MG63 (cell line): ENCODE measurements at regions not wholly inside any gene's neighbourhood (a gene's known extent, or its start where the extent isn't known, plus 50 kb on each side); places are given as distances from the start of the nearest gene placed in this dataset.
A peak's percentile ranks its signal among the peaks of the same experiment; 100 is the strongest.

Experiments used
- DNase-seq: peaks from one replicate; pipeline ENCODE4 v3.0.0-alpha.2; 2020
- H3K27me3 ChIP-seq: fragments of 250-450 bp; sonication (Bioruptor Pico); 2 replicates; pipeline ENCODE4 v1.5.1; 2020; ENCODE audit warnings: mild to moderate bottlenecking, moderate library complexity
- H3K36me3 ChIP-seq: fragments of 250-450 bp; sonication (Bioruptor Pico); 2 replicates; pipeline ENCODE4 v1.5.1; 2020; ENCODE audit warnings: mild to moderate bottlenecking, moderate library complexity
- H3K4me3 ChIP-seq: fragments of 250-450 bp; sonication (Bioruptor Pico); 2 replicates; pipeline ENCODE4 v1.5.1; 2020; ENCODE audit warnings: mild to moderate bottlenecking, moderate library complexity
- H3K9me3 ChIP-seq: fragments of 250-450 bp; sonication (Bioruptor Pico); 2 replicates; pipeline ENCODE4 v1.5.1; 2020; ENCODE audit warnings: mild to moderate bottlenecking, moderate library complexity

DNA sequence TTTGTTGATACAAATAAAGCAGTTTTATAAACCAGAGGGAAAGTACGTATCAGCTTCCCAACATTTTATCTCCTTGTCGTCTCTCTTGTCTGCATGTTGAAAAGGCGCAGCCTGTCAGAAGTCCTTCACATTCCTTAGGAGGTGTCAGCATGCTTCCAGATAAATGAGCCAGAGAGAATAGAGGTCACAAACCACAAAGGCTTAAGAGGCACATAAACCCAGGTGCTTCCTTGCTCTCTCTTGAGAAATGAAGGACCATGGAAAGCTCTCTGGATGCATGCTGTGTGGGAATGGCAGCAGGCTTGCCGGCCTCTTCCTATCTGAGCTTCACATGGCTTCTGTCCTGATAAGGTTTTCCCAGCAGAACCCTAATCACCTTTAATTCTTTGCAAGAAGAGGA, 448.5 kb downstream of the XPNPEP1 start:
- no peaks in the 10 kb centered on the region for H3K9me3 ChIP-seq
- H3K27me3 ChIP-seq = no peaks in the 10 kb centered on the region
- no peaks in the 10 kb centered on the region for H3K36me3 ChIP-seq
- DNase-seq = no peak
- H3K4me3 ChIP-seq = no peak overlapping the region

- DNase-seq = no peak
- Histone ChIP-seq H3K4me3 (no peak overlapping the region), H3K36me3 (no peaks in the 10 kb centered on the region), H3K27me3 (no peaks in the 10 kb centered on the region), H3K9me3 (no peaks in the 10 kb centered on the region)
Measured at GRCh38 chr10:109474261-109474660, 449.1 kb downstream of the XPNPEP1 start.

- Histone ChIP-seq H3K4me3 (no peak overlapping the region), H3K27me3 (no peaks in the 10 kb centered on the region), H3K9me3 (no peaks in the 10 kb centered on the region), H3K36me3 (no peaks in the 10 kb centered on the region)
- DNase-seq = no peak
Measured at GRCh38 chr10:109467551-109467950, 455.8 kb downstream of the XPNPEP1 start.

DNA sequence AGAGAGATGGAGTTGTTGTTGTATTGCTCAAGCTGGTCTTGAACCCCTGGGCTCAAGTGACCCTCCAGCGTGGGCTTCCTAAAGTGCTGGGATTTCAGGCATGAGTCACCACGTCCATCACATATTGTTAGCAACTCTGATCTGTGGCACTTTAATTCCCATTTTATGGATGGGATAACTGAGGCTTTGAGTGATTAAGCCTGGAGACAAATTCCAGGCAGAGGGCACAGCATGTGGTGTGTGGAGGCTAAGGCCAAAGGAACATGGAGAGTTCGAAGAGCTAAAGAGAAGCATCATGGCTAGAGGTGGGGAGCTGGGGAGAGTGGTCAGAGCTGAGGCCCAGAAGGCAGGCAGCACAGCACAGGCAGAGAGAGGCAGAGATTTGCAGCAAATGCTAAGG, 458.4 kb downstream of the XPNPEP1 start:
- H3K36me3 ChIP-seq = no peaks in the 10 kb centered on the region
- no peaks in the 10 kb centered on the region for H3K27me3 ChIP-seq
- H3K4me3 ChIP-seq = no peak overlapping the region
- no peaks in the 10 kb centered on the region for H3K9me3 ChIP-seq
- DNase-seq = no peak

DNA sequence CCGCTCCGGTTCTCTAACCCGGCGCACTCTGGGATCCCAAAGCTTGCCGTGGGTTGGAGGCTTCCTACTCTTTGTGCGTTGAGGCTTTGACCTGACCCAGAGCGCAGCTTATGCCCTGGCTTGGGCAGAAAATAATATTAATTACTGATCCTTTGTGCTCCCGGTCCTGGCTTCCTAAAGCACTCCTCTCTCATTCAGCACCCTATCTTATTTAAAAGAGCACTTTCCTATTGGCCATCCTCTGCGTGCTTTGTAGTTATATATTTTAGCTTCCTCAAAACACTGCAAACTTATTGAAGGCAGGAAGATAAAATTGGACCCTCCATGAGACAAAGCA, 466.0 kb downstream of the XPNPEP1 start:
- H3K36me3 ChIP-seq = no peaks in the 10 kb centered on the region
- no peak overlapping the region for H3K4me3 ChIP-seq
- peaks cover 14% of the 10 kb centered on the region for H3K27me3 ChIP-seq
- H3K9me3 ChIP-seq = no peaks in the 10 kb centered on the region
- no peak for DNase-seq

DNA sequence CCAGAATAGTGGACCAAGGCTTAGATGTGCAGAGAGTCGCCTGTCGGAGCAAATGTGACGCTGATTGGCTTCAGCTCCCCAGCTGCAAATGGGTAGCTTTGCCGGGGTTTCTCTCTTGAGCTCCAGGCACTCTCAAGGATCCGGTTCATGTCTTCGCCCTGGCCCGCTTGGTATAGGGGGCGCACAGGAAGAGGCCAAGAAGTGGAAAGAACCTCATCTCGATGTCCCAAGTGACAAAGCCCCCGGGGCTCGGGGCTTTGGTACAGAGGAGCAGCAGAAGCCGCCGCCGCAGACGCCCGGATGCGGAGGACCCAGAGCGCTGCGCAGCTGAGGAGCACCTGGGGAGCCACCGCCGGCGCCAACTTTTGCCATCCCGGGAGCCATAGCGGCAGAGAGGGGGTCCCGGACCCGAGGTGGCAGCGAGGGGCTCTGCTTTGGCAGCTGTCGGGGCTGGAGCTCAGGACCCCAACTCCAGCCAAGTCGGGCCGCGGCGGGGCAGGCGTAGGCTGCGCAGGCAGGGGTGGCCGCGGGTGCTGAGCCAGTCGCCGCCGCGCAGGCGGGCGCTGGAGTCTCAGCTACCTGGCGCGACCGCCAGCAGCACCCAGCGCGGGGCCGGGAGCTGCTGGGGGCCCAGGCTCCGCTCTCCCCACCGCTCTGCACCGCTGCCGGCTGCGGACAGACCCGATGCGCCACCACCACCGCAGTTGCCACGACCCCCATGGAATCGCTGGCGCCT, 466.6 kb downstream of the XPNPEP1 start:
- peak; percentile 0 for DNase-seq
- Histone ChIP-seq H3K4me3 (no peak overlapping the region), H3K27me3 (peaks cover 14% of the 10 kb centered on the region), H3K9me3 (no peaks in the 10 kb centered on the region), H3K36me3 (no peaks in the 10 kb centered on the region)

DNA sequence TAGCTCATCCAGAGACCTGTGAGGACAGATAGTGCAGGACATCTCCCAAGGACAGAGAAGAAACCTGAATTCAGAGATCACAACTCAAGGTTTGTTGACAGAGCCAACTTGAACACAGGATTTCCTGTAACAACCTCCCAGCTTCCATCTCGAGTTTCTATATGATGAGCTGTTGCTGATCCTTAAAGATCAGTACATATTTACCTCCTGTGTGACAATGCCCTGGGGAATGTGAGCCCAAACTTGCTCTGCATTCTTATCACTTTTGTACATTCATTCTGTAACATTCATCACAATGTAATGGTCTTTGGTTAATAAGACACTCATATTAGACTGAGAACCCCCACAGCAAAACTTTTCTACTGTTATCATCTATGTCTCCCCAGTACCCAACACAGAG, 468.6 kb downstream of the XPNPEP1 start:
- Histone ChIP-seq H3K36me3 (no peaks in the 10 kb centered on the region), H3K4me3 (no peak overlapping the region), H3K9me3 (no peaks in the 10 kb centered on the region), H3K27me3 (peaks cover 14% of the 10 kb centered on the region)
- DNase-seq = no peak

DNA sequence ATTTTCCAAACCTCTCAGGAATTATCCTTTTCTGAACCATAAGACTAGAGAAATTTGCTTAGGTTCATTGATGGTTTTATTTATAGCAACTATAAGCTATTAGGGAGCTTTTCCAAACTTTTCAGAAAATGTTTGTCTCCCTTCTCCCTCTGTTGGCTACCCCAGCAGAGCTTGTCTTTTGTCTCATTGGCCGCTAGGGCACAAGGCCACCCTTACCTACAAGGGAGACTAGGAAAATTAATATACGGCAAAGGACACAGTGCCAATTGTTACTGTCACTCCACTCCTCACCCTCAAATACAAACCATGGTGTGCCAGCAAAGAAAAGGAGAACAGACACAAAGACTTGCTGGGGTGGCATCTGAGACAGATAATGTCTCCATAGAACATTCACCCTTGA, 471.4 kb downstream of the XPNPEP1 start:
- H3K4me3 ChIP-seq = no peak overlapping the region
- DNase-seq = no peak
- peaks cover 11% of the 10 kb centered on the region for H3K27me3 ChIP-seq

GRCh38 chr10:109450702-109451101, 472.6 kb downstream of the XPNPEP1 start:
- no peak overlapping the region for H3K4me3 ChIP-seq
- DNase-seq = no peak
- H3K9me3 ChIP-seq = no peaks in the 10 kb centered on the region
- H3K36me3 ChIP-seq = no peaks in the 10 kb centered on the region
- peaks cover 5% of the 10 kb centered on the region; the same call in 1 of the 2 replicates for H3K27me3 ChIP-seq

More for the DNA sequence above, 471.4 kb downstream of the XPNPEP1 start:
- Histone ChIP-seq H3K36me3 (no peaks in the 10 kb centered on the region), H3K9me3 (no peaks in the 10 kb centered on the region)

DNA sequence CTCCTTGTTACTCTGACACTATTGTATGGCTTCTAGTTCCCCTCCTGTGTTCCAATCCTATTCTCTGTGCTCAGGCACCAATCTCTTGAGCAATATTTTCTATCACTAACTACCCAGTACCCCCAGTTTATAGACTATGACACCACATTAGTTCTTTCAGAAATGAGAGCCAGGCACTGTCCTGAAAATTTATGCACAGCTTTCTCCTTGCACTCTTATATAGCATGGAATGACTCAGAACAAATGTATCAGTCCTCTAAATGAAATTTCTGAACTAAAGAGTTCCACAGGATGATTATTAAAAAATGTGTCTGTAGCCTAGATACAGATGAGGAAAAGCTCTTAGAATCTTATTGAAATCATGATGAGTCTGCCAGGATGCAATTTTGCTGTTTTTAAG, 489.9 kb downstream of the XPNPEP1 start:
- Histone ChIP-seq H3K36me3 (no peaks in the 10 kb centered on the region), H3K4me3 (no peak overlapping the region), H3K27me3 (no peaks in the 10 kb centered on the region), H3K9me3 (no peaks in the 10 kb centered on the region)
- DNase-seq = no peak

DNA sequence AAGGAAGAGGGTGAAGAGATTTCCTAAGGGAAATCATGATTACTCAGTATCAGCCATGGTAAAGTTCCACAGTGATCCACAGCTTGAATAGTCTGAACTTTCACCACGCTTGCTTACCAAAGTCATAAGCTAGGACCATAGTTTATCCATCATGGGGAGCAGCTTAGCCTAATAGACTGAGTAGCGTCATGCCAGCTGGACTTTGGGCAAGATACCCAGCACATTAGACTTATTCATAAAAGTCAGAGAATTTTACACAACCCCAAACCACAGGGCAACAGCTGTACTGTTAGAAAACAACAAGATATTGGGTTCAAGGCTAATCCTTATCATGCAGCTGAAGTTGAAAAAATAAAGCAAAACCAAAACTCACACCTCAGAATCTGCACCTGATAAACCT, 491.0 kb downstream of the XPNPEP1 start:
- no peak for DNase-seq

GRCh38 chr10:109430799-109431198, 492.5 kb downstream of the XPNPEP1 start:
- DNase-seq = no peak
- Histone ChIP-seq H3K9me3 (no peaks in the 10 kb centered on the region), H3K27me3 (no peaks in the 10 kb centered on the region), H3K4me3 (no peak overlapping the region), H3K36me3 (no peaks in the 10 kb centered on the region)

More for the DNA sequence above, 491.0 kb downstream of the XPNPEP1 start:
- Histone ChIP-seq H3K4me3 (no peak overlapping the region), H3K27me3 (no peaks in the 10 kb centered on the region), H3K36me3 (no peaks in the 10 kb centered on the region), H3K9me3 (no peaks in the 10 kb centered on the region)

- no peaks in the 10 kb centered on the region for H3K36me3 ChIP-seq
- H3K27me3 ChIP-seq = no peaks in the 10 kb centered on the region
- H3K9me3 ChIP-seq = no peaks in the 10 kb centered on the region
- peak; percentile 52 for DNase-seq
- H3K4me3 ChIP-seq = no peak overlapping the region
Measured at GRCh38 chr10:109430043-109430760, 493.1 kb downstream of the XPNPEP1 start.

DNA sequence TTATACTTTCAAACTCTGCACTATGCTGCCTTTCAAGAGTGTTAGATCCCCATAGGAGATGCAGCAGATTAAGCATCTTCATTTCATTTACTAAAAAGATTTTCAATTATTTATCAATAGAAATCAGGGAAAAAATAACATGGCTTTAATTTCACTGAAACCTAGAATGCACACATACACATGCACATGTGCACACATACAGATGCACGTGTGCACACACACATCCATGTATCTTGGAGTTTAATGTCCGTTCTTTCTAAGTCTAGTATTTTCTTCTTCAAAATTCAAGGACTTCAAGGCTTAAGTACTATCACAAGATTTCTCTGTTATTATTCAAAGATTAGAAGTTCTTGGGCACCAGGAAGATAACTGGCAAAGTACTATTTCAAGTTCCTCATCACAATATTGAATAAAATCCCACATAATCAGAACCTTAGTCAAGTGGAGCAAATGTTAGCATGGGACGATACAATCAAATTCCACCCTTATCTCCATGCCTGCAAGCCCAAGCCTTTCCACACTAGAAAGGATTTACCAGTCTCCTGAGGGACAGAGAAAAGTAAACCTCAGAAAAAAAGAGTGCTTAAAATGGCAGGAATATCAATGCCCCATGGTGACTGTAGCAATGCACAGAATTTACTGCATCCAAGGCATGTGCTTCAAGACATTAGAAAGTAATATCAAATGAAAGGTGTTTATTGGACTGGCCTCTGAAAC, 494.4 kb downstream of the XPNPEP1 start:
- H3K27me3 ChIP-seq = no peaks in the 10 kb centered on the region
- DNase-seq = no peak
- no peak overlapping the region for H3K4me3 ChIP-seq
- no peaks in the 10 kb centered on the region for H3K36me3 ChIP-seq
- no peaks in the 10 kb centered on the region for H3K9me3 ChIP-seq

DNA sequence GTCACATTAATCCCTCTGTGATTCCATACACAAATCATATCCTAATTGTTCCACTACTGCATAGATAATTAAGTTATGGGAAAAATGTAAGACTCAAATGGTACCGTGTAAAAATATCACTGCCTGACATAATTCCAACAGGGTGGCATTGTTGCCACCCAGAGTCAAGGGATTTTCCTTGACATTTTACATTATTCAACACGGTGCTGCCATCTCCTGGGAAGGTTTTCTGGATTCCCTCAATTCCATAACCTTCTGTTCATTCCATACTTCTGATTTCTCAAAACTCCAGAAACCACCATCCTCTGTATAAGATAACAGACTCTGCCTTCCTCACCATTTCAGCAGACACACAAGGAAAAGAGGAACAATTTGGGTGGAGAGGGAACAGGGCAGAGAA, 495.9 kb downstream of the XPNPEP1 start:
- Histone ChIP-seq H3K4me3 (no peak overlapping the region), H3K9me3 (no peaks in the 10 kb centered on the region), H3K36me3 (no peaks in the 10 kb centered on the region), H3K27me3 (no peaks in the 10 kb centered on the region)
- no peak for DNase-seq

GRCh38 chr10:109426987-109427386, 496.3 kb downstream of the XPNPEP1 start:
- Histone ChIP-seq H3K4me3 (no peak overlapping the region), H3K9me3 (no peaks in the 10 kb centered on the region), H3K27me3 (no peaks in the 10 kb centered on the region), H3K36me3 (no peaks in the 10 kb centered on the region)
- no peak for DNase-seq

DNA sequence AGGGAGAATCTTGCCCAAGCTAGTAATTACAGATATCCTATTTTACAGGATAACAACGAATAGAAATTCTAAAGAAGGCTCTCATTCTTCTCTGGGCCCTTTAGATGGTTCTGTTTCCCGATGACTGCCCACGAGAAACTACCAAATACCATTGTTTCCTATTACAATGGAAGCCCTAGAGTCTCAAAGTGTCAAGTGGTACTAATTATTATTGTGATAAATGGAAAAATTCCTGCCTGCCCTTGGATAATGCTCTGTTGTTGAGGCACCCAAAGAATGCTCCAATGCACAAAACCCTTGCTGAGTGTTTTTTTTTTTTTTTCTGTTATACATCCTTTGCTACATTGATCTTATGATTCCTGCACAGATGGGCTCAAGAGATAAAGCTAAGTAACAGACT, 504.5 kb downstream of the XPNPEP1 start:
- Histone ChIP-seq H3K27me3 (no peaks in the 10 kb centered on the region), H3K9me3 (no peaks in the 10 kb centered on the region; the same call in 1 of the 2 replicates), H3K4me3 (no peak overlapping the region), H3K36me3 (no peaks in the 10 kb centered on the region)
- no peak for DNase-seq
